ENCODE measurements at regions not wholly inside any gene's neighbourhood (a gene's known extent, or its start where the extent isn't known, plus 50 kb on each side); places are given as distances from the start of the nearest gene placed in this dataset.

DNA sequence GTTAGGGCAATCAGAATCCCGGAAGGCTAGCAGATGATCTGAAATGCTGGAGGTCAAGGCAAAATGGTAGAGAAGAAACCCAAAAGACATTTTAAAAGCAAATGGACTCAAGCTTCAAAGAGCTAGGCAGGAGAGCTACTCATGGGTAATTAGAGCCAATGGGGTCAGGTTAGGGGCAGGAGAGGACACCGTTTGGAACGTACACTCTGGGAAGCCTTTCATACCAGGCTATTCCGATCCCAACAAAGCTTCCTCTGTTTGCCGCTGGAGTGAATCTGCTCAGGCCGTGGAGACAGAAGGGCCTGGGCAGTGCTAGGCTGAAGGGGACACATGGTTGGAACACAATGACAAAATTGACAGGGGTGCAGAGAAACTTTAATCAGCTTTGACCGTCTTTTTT is 346.6 kb downstream of the RPS6KC1 start:
- no peak for DNase-seq (ENCODE audit: low spot score)
- no peaks in the 10 kb centered on the region for H3K36me3 ChIP-seq
- H3K27ac ChIP-seq = no peak overlapping the region
- no peaks in the 10 kb centered on the region for H3K27me3 ChIP-seq
- no peak overlapping the region for H3K4me3 ChIP-seq
- TF ChIP-seq, protein P1, sequence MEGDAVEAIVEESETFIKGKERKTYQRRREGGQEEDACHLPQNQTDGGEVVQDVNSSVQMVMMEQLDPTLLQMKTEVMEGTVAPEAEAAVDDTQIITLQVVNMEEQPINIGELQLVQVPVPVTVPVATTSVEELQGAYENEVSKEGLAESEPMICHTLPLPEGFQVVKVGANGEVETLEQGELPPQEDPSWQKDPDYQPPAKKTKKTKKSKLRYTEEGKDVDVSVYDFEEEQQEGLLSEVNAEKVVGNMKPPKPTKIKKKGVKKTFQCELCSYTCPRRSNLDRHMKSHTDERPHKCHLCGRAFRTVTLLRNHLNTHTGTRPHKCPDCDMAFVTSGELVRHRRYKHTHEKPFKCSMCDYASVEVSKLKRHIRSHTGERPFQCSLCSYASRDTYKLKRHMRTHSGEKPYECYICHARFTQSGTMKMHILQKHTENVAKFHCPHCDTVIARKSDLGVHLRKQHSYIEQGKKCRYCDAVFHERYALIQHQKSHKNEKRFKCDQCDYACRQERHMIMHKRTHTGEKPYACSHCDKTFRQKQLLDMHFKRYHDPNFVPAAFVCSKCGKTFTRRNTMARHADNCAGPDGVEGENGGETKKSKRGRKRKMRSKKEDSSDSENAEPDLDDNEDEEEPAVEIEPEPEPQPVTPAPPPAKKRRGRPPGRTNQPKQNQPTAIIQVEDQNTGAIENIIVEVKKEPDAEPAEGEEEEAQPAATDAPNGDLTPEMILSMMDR (IDR thresholded peaks at IDR 0.05) = no peak
- H3K9me3 ChIP-seq = no peaks in the 10 kb centered on the region
- no peaks in the 10 kb centered on the region for H3K4me1 ChIP-seq

DNA sequence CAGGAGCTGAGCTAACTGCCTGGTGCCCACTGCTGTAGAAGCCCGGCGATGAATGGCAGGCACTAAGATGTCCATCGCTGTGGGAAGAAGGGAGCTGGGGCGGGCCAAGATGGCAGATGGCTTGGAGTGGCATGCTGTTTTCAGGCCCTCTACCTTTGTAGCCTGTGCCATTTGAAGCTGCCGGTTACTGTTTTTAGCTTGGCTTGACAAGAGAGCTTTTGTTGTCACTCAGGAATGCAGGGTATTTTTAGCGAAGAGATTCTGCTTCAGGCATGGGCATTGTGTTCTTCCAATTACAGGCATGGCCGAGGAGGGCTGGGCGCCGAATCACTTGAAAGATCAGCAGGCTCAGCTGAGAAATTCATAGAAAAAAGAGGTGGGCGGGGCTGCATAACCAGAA is 348.7 kb downstream of the RPS6KC1 start:
- H3K27me3 ChIP-seq = no peaks in the 10 kb centered on the region
- DNase-seq (ENCODE audit: low spot score) = no peak
- H3K4me1 ChIP-seq = no peaks in the 10 kb centered on the region
- TF ChIP-seq, protein P1 (IDR thresholded peaks at IDR 0.05) = no peak
- peak overlapping the region; percentile 24 to 85 for H3K27ac ChIP-seq
- H3K9me3 ChIP-seq = no peaks in the 10 kb centered on the region
- H3K4me3 ChIP-seq = no peak overlapping the region
- no peaks in the 10 kb centered on the region for H3K36me3 ChIP-seq

DNA sequence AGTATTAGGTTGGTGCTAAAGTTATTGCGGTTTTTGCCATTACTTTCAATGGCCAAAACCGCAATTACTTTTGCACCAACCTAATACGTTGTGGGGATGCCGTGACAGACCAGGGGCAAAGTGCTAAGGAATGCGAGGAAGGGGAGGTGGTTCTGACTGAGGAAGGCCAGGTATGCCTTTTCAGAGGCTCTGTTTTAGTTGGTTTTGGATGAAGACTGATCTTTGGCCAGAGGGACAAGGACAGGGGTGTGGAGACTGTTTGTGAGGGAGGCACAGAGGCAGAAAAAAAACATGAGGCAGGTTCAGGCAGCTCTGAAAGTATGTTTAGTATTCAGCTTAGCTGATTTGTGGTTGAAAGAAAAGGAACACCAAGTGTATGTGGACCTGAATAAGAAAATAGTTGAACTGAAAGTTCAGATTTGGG is 358.2 kb downstream of the RPS6KC1 start:
- Histone ChIP-seq H3K4me3 (no peak overlapping the region), H3K27ac (no peak overlapping the region), H3K27me3 (no peaks in the 10 kb centered on the region), H3K9me3 (no peaks in the 10 kb centered on the region), H3K36me3 (no peaks in the 10 kb centered on the region), H3K4me1 (no peaks in the 10 kb centered on the region)
- no peak for DNase-seq (ENCODE audit: low spot score)
- TF ChIP-seq, protein P1 (IDR thresholded peaks at IDR 0.05) = no peak

DNA sequence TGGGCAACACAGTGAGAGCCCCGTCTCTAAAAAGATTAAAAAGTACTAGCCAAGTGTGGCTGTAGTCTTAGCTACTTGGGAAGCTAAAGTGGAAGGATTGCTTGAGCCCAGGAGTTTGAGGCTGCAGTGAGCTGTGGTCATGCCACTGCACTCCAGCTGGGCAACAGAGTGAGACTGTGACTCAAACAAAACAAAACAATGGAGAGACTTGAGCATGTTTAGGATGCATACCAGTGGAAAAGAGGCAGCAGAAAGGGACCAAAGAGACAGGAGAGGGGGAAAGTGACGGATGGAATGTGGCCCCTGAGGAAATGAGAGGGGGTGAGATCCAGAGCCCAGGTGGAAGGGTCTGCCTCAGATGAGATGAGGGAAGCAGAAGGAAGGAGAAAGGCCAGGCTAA is 358.9 kb downstream of the RPS6KC1 start:
- Histone ChIP-seq H3K27ac (no peak overlapping the region), H3K9me3 (no peaks in the 10 kb centered on the region), H3K4me1 (no peaks in the 10 kb centered on the region), H3K4me3 (no peak overlapping the region), H3K27me3 (no peaks in the 10 kb centered on the region), H3K36me3 (no peaks in the 10 kb centered on the region)
- DNase-seq (ENCODE audit: low spot score) = no peak
- TF ChIP-seq, protein P1 (IDR thresholded peaks at IDR 0.05) = no peak

DNA sequence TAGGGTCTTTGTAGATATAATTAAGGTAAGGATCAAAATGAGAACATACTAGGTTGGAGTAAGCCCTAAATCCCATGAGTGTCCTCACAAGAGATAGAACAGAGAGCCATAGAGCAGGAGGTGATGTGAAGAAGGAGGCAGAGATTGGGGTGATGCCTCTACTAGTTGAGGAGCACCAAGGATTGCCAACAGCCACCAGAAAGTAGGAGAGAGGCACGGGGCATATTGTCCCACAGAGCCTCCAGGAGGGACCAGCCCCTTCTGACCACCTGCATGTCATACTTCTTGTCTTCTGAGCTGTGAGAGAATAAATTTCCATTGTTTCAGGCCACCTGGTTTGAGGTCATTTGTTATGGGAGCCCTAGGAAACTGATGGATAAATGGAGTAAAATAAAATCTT is 363.3 kb downstream of the RPS6KC1 start:
- no peaks in the 10 kb centered on the region for H3K36me3 ChIP-seq
- TF ChIP-seq, protein P1 (IDR thresholded peaks at IDR 0.05) = no peak
- no peak overlapping the region for H3K27ac ChIP-seq
- H3K9me3 ChIP-seq = no peaks in the 10 kb centered on the region
- no peaks in the 10 kb centered on the region for H3K4me1 ChIP-seq
- no peak overlapping the region for H3K4me3 ChIP-seq
- no peaks in the 10 kb centered on the region for H3K27me3 ChIP-seq
- DNase-seq (ENCODE audit: low spot score) = no peak

DNA sequence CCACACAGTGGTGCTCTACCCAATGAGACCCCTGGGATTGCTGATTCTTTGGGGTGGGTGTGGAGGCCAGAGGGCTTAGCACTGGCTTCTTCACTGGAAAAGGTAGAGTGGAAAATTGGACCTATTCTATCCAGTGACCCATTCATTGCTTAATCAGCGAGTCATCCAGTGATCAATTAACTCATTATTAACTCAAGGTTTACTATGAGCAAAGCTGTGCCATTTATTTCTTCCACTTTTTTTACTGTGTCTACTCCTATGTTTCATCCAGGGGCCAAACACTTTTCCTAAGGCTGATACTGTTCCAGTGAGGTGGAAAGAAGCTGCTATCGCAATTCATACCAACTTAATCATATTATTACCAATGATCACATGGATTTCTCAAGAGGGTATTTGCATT is 363.9 kb downstream of the RPS6KC1 start:
- TF ChIP-seq, protein P1 (IDR thresholded peaks at IDR 0.05) = no peak
- Histone ChIP-seq H3K9me3 (no peaks in the 10 kb centered on the region), H3K27me3 (no peaks in the 10 kb centered on the region), H3K36me3 (no peaks in the 10 kb centered on the region), H3K27ac (no peak overlapping the region), H3K4me3 (no peak overlapping the region), H3K4me1 (no peaks in the 10 kb centered on the region)
- no peak for DNase-seq (ENCODE audit: low spot score)
